Duodenal mucosa (tissue), 2 donors: ENCODE measurements at regions not wholly inside any gene's neighbourhood (a gene's known extent, or its start where the extent isn't known, plus 50 kb on each side); places are given as distances from the start of the nearest gene placed in this dataset.

Experiments used
- H3K27ac ChIP-seq: one replicate; pipeline ENCODE4 v1.7.0; 2013; ENCODE audit warnings: low read depth, low read length
- H3K27me3 ChIP-seq, 2 donors: one replicate each; pipeline ENCODE4 v1.7.0; 2013; ENCODE audit warnings: low read length in 2 of 2, control low read depth in 1 of 2; ENCODE audit not compliant: insufficient read depth in 2 of 2, control insufficient read depth in 1 of 2
- H3K36me3 ChIP-seq, 2 donors: one replicate each; pipeline ENCODE4 v1.7.0; 2013; ENCODE audit warnings: low read length in 2 of 2, control low read depth in 1 of 2; ENCODE audit not compliant: insufficient read depth in 2 of 2, control insufficient read depth in 1 of 2
- H3K4me1 ChIP-seq, 2 donors: one replicate each; pipeline ENCODE4 v1.7.0; 2013; ENCODE audit warnings: low read length in 2 of 2, control low read depth in 1 of 2; ENCODE audit not compliant: insufficient read depth in 2 of 2, control insufficient read depth in 1 of 2
- H3K4me3 ChIP-seq, 2 donors: one replicate each; pipeline ENCODE4 v1.7.0; 2013; ENCODE audit warnings: low read length in 2 of 2, low read depth in 1 of 2
- H3K9ac ChIP-seq, 2 donors: one replicate each; pipeline ENCODE4 v1.7.0; 2013; ENCODE audit warnings: low read length in 2 of 2, low read depth in 1 of 2
- H3K9me3 ChIP-seq, 2 donors: one replicate each; pipeline ENCODE4 v1.7.0; 2013; ENCODE audit warnings: low read length in 2 of 2, control low read depth in 1 of 2; ENCODE audit not compliant: control insufficient read depth in 1 of 2

DNA sequence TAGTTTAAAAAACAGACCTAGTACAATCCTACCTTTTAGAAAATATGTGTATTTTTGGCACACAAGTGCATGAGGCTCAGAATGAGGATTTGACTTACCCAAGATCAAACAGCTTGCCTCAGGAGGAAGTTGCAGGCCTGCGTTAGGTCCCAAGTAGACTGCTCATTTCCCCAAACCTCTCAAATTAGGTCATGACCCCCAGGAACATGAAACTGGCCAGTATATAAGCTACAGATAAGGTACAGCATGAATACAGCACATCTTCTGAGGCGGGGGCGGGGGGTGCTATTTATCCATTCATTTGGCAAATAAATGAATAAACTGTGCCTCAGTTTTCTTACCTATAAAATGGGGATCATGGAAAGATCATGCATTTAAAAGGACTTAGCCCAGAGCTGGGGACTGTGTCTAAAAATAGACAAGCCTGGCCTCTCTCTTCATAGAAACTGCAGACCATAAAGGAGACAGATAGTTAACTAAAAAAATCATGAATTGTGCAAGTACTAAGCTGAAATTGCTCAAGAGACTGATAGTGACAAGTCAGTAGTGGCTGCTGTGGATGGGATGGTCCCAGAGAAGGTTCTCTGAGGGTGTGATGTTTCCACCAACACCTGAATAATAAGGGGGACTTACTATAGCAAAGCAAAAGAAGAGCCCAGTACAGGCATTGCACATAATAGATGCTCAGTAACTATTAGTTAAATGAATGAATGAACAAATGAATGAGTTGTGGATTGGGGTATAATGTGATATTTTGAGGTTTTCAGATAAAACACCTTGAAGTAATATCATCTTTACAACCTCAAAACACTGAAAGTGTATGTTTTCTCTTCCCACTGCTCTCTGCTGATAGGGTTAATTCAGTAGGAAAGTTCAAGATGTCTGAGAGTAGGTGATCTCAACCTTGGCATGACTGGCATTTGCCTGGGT, 258.5 kb upstream of the PROK2 start:
- Histone ChIP-seq H3K9me3 (no peaks in the 10 kb centered on the region), H3K9ac (no peak overlapping the region), H3K4me3 (no peak overlapping the region), H3K4me1 (no peaks in the 10 kb centered on the region), H3K27ac (no peak overlapping the region), H3K36me3 (no peaks in the 10 kb centered on the region), H3K27me3 (no peaks in the 10 kb centered on the region)

DNA sequence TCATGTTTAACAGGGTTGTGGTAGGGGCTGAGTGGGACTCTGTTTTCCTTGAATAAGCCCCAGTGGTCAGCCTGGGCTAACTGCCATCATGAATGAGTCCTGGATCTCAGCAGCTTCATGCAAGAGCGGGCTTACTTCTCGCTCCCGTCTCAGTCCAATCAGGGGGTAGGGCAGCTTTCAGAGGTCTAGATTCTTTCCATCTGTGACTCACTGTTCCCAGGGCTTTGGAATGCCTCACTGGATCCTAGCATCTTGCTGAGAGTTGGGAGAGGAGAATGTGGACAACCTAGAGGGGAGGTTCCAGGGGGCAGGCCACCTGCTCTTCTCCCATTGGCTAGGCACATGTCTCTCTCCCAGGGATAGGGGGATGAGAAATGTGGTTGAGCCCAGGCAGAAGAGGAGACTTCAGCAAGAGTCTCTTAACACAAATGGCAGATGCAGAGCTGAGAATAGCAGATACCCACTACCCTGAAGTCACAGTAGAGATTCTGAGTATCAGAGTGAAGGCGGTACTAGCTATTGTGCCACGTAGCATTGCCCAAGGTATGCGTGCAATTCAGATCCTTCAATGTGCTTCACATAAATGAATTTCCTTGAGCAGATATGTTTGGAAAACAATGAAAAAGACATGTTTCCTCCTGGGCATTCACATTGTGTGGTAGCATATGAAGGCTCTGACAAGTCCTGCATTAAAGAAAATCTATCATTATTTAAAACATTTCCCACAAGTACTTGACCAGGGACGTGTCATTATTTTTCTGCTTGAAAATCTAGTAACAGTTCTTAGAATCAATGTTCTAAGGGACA, 257.7 kb upstream of the PROK2 start:
- no peak overlapping the region for H3K27ac ChIP-seq
- no peak overlapping the region for H3K4me3 ChIP-seq
- no peak overlapping the region for H3K9ac ChIP-seq

DNA sequence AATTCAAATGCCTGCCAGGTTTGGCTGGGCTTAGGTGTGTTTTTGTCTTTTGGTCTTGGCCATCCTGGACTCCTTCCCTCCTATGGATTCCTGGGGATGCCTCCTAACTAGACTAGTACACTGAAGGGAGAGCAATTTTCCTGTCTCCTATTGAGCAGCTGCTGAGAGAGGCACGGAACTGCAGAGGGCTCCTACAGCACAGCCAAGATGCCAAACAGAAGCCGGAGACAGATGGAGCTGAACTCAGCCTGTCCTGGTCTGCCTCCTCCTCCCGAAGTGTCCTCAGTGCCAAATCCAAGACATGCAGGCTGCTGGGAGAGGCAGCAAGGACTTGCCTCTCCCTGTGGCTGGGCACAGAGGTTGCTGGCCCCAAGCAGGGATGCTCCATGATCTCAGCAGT, 256.6 kb upstream of the PROK2 start:
- no peak overlapping the region for H3K9ac ChIP-seq
- no peak overlapping the region for H3K27ac ChIP-seq
- no peaks in the 10 kb centered on the region for H3K36me3 ChIP-seq
- no peaks in the 10 kb centered on the region for H3K9me3 ChIP-seq
- no peak overlapping the region for H3K4me3 ChIP-seq
- no peaks in the 10 kb centered on the region for H3K4me1 ChIP-seq
- H3K27me3 ChIP-seq, result no peaks in the 10 kb centered on the region

More for the DNA sequence above, 257.7 kb upstream of the PROK2 start:
- Histone ChIP-seq H3K36me3 (no peaks in the 10 kb centered on the region), H3K27me3 (no peaks in the 10 kb centered on the region), H3K9me3 (no peaks in the 10 kb centered on the region), H3K4me1 (no peaks in the 10 kb centered on the region)

DNA sequence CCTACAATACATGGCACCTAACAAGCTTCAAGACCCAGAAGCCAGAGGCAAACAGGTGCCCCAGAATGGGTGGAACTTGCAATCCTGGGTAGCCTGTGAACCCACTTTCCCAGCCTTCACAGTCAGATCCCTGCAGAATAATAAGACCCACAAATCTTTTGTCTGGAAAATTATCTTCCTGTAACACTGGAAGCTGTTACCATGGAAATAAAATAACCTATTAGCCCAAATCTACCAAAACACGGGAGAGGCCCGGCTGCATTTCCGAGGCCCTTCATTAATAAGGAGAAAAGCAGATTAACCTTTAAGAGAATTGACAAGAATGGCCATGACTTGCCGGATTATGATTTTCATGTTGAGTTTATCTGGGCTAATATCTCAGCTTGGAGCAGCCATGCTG, 256.1 kb upstream of the PROK2 start:
- no peak overlapping the region for H3K9ac ChIP-seq
- no peak overlapping the region for H3K27ac ChIP-seq
- H3K9me3 ChIP-seq, result no peaks in the 10 kb centered on the region
- no peaks in the 10 kb centered on the region for H3K4me1 ChIP-seq
- no peaks in the 10 kb centered on the region for H3K27me3 ChIP-seq
- H3K4me3 ChIP-seq, result no peak overlapping the region
- H3K36me3 ChIP-seq, result no peaks in the 10 kb centered on the region

DNA sequence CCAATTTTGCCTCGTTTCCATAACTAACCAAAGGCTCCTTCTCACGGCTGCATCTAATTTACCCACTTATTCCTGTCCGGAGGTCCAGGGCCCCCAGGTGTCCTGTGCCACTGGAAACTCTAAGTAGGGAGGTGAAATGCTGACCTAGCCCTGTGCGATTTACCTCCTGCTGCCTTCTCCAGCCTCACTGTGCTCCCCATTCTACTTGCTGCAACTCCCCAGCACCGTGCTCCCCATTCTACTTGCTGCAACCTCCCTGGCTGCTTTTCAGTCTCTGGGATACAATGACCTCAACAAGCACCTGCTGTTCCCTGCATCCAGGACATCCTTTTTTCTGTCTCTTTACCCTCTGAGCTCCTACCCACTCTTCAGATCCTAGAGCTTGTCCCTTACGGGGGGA, 254.7 kb upstream of the PROK2 start:
- H3K27me3 ChIP-seq, result no peaks in the 10 kb centered on the region
- H3K36me3 ChIP-seq, result no peaks in the 10 kb centered on the region
- no peaks in the 10 kb centered on the region for H3K9me3 ChIP-seq
- no peak overlapping the region for H3K27ac ChIP-seq
- H3K4me1 ChIP-seq, result no peaks in the 10 kb centered on the region
- no peak overlapping the region for H3K9ac ChIP-seq
- no peak overlapping the region for H3K4me3 ChIP-seq

DNA sequence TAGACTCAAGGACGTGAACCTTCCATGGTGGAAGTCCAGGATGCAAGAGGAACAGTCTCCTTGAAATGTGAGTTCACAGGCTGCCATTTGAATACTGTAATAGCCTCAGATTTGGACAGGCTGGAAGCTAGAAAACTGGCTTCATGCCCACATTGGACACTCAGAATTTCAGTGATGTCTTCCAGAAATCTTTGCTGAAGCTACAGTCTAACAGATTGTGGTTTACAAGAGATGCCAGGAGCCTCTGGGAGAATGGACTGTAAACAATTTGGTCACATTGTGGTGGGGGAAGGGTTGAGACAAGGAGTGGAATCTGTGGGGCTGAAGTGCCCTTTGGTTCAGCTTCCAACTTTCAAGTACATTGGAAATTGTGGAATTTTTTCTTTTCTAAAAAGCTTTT, 252.0 kb upstream of the PROK2 start:
- H3K36me3 ChIP-seq, result no peaks in the 10 kb centered on the region
- H3K27me3 ChIP-seq, result no peaks in the 10 kb centered on the region
- no peaks in the 10 kb centered on the region for H3K9me3 ChIP-seq
- H3K4me3 ChIP-seq, result no peak overlapping the region
- no peak overlapping the region for H3K9ac ChIP-seq
- no peaks in the 10 kb centered on the region for H3K4me1 ChIP-seq
- H3K27ac ChIP-seq, result no peak overlapping the region

DNA sequence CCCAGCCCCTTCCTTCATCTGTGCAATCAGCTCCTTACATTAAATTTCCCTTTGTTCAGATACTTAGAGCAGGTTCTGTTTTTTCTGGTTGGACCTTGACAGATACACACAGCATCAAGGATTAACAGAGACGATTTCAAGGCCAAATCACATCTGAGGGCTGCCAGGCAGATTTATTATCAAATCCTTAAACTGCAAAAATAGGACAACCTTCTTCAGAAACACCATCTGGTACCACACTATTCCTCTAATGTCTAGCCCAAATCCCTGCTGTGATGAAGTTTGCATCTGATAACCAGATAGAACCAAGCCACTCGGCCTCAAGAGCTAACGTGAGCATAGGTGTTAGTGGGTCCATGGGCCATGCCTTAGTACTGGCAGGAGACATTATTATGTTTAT, 250.7 kb upstream of the PROK2 start:
- Histone ChIP-seq H3K9ac (no peak overlapping the region), H3K4me3 (no peak overlapping the region), H3K4me1 (no peaks in the 10 kb centered on the region), H3K27me3 (no peaks in the 10 kb centered on the region), H3K36me3 (no peaks in the 10 kb centered on the region), H3K27ac (no peak overlapping the region), H3K9me3 (no peaks in the 10 kb centered on the region)

DNA sequence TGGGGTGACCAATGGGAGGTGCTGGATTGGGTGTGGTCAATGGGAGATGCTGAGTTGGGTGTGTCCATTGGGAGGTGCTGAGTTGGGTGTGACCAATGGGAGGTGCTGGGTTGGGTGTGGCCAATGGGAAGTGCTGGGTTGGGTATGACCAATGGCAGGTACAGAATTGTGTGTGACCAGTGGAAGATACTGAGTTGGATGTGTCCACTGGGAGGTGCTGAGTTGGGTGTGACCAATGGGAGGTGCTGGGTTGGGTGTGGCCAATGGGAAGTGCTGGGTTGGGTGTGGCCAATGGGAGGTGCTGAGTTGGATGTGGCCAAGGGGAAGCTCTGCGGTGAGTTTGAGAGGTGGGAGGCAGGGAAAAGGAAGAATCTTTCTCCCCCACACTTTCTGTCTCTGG, 250.0 kb upstream of the PROK2 start:
- H3K4me3 ChIP-seq, result no peak overlapping the region
- no peaks in the 10 kb centered on the region for H3K9me3 ChIP-seq
- H3K4me1 ChIP-seq, result no peaks in the 10 kb centered on the region
- no peaks in the 10 kb centered on the region for H3K36me3 ChIP-seq
- H3K27ac ChIP-seq, result no peak overlapping the region
- no peaks in the 10 kb centered on the region for H3K27me3 ChIP-seq
- no peak overlapping the region for H3K9ac ChIP-seq

DNA sequence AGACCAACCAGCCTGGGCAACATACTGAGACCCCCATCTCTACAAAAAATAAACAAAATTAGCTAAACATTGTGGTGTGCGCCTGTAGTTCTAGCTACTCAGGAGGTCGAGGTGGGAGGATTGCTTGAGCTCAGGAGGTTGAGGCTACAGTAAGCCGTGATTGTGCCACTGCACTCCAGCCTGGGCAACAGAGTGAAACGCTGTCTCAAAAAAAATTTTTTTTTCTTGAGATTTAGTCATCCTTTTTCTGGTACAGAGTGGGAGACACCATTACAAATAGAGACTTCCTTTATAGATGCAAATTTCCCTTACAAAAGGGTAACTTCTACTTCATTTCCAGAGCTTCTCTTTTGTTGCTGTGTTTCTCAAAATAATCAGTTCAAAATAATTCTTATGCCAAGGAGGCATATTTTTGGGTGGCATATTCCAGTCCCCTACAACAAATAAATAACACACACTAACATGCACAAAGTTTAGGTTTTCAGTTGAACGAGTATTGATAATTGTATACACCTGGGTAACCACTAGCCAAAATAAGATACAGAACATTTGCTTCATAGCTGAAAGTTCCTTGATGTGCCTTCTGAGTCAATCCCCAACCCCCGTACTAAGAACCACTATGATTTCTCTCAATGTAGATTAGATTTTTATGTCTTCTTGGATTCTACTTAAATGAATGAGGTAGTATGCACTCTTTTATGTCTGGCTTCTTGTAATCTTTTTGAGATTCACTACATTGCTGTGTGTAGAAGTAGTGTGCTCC, 248.9 kb upstream of the PROK2 start:
- Histone ChIP-seq H3K4me1 (no peaks in the 10 kb centered on the region), H3K27ac (no peak overlapping the region), H3K36me3 (no peaks in the 10 kb centered on the region), H3K4me3 (no peak overlapping the region), H3K27me3 (no peaks in the 10 kb centered on the region), H3K9ac (no peak overlapping the region), H3K9me3 (no peaks in the 10 kb centered on the region)
